H1 (cell line): ENCODE measurements at regions not wholly inside any gene's neighbourhood (a gene's known extent, or its start where the extent isn't known, plus 50 kb on each side); places are given as distances from the start of the nearest gene placed in this dataset.

Experiments
- CTCF ChIA-PET: fragments of 300-600 bp; sonication (Branson Sonifier 250); formaldehyde crosslinking; loops from one replicate; lab custom pipeline; 2021; ENCODE audit not compliant: partially characterized antibody; lab: Charles Lee
- POLR2A ChIA-PET: fragments of 300-600 bp; sonication (Branson Sonifier 250); formaldehyde crosslinking; loops from one replicate; lab custom pipeline; 2021; ENCODE audit warnings: inconsistent platforms; ENCODE audit not compliant: partially characterized antibody; lab: Charles Lee
- DNase-seq, 2 experiments: peaks; one replicate each; pipeline versions ENCODE4 v3.0.0 to v3.0.0-alpha.2; 2010 to 2022; ENCODE audit warnings: low spot score in 2 of 2, low read depth in 1 of 2, mixed read lengths in 1 of 2
- FAIRE-seq: peaks from 2 replicates; lab custom pipeline; 2011; peaks lifted over from hg19 to GRCh38; lab: Jason Lieb, UNC
- H2AFZ ChIP-seq: 2 replicates; pipeline ENCODE4 v1.8.1; 2012; ENCODE audit warnings: low read length, inconsistent platforms
- H2AK5ac ChIP-seq: 2 replicates; pipeline ENCODE4 v1.6.1; 2013; ENCODE audit warnings: low read depth, low read length
- H2BK120ac ChIP-seq: replicated peaks from 2 replicates; pipeline ENCODE3; 2013; ENCODE audit warnings: low read depth, low read length, inconsistent platforms
- H2BK12ac ChIP-seq: 2 replicates; pipeline ENCODE4 v1.6.1; 2013; ENCODE audit warnings: low read depth, low read length
- H2BK15ac ChIP-seq: 2 replicates; pipeline ENCODE4 v1.6.1; 2013; ENCODE audit warnings: low read length
- H2BK20ac ChIP-seq: 2 replicates; pipeline ENCODE4 v1.6.1; 2013; ENCODE audit warnings: low read length
- H2BK5ac ChIP-seq: 2 replicates; pipeline ENCODE4 v1.6.1; 2013; ENCODE audit warnings: low read depth, low read length
- H3K14ac ChIP-seq: 2 replicates; pipeline ENCODE4 v1.6.1; 2013; ENCODE audit warnings: inconsistent platforms; ENCODE audit not compliant: insufficient read length
- H3K18ac ChIP-seq: 2 replicates; pipeline ENCODE4 v1.6.1; 2013; ENCODE audit warnings: low read length; ENCODE audit errors: extremely low read depth
- H3K23ac ChIP-seq: 2 replicates; pipeline ENCODE4 v1.6.1; 2013; ENCODE audit warnings: inconsistent platforms; ENCODE audit not compliant: insufficient read length
- H3K23me2 ChIP-seq: 2 replicates; pipeline ENCODE4 v1.6.1; 2013; ENCODE audit warnings: low read depth, low read length
- H3K27ac ChIP-seq: 2 replicates; pipeline ENCODE4 v1.6.1; 2011; ENCODE audit warnings: low read depth, low read length, inconsistent platforms
- H3K27me3 ChIP-seq, 4 experiments: replicated peaks in 1 of 4; 1 replicate in 1 of 4; 2 replicates in 3 of 4; pipeline versions ENCODE4 v1.6.1 to v1.8.1; 2011 to 2013; ENCODE audit warnings: low read length in 3 of 4, mild to moderate bottlenecking in 3 of 4, inconsistent platforms in 2 of 4, mixed read lengths in 2 of 4, moderate library complexity in 1 of 4; ENCODE audit not compliant: control insufficient read depth in 3 of 4, insufficient read depth in 3 of 4; ENCODE audit errors: extremely low read depth in 1 of 4
- H3K36me3 ChIP-seq, 4 experiments: 2 replicates each; pipeline versions ENCODE4 v1.6.1 to v1.8.1; 2011 to 2013; ENCODE audit warnings: mild to moderate bottlenecking in 4 of 4, low read length in 3 of 4, moderate library complexity in 2 of 4, control low read depth in 1 of 4, inconsistent platforms in 1 of 4; ENCODE audit not compliant: insufficient read depth in 4 of 4, control insufficient read depth in 2 of 4
- H3K4ac ChIP-seq: replicated peaks from 2 replicates; pipeline ENCODE3; 2013; ENCODE audit warnings: low read length, low read depth, mixed read lengths, inconsistent platforms; ENCODE audit not compliant: insufficient read length
- H3K4me1 ChIP-seq, 4 experiments: replicated peaks in 1 of 4; 1 replicate in 1 of 4; 2 replicates in 3 of 4; pipeline versions ENCODE4 v1.6.1 to v1.8.1; 2011 to 2013; ENCODE audit warnings: low read length in 3 of 4, inconsistent platforms in 2 of 4, mixed read lengths in 1 of 4; ENCODE audit not compliant: insufficient read depth in 4 of 4, control insufficient read depth in 3 of 4
- H3K4me2 ChIP-seq, 2 experiments: 2 replicates each; pipeline versions ENCODE4 v1.6.1 to v1.8.1; 2011 to 2013; ENCODE audit warnings: low read depth in 2 of 2, low read length in 2 of 2, control low read depth in 1 of 2, inconsistent platforms in 1 of 2, mild to moderate bottlenecking in 1 of 2; ENCODE audit not compliant: insufficient read depth in 1 of 2
- H3K4me3 ChIP-seq, 4 experiments: fragments of 200-600, 300-600 bp in 1 of 4; sonication (generic), shearing (Covaris generic), sonication (Bioruptor Twin) in 1 of 4; 2 replicates each; pipeline versions ENCODE4 v1.5.1 to v1.8.1; 2011 to 2016; ENCODE audit warnings: low read length in 4 of 4, low read depth in 3 of 4, control low read depth in 2 of 4, inconsistent platforms in 2 of 4, mild to moderate bottlenecking in 2 of 4, mixed read lengths in 1 of 4, moderate library complexity in 1 of 4; ENCODE audit not compliant: insufficient read depth in 2 of 4; ENCODE audit errors: extremely low read depth in 1 of 4
- H3K56ac ChIP-seq: replicated peaks from 2 replicates; pipeline ENCODE3; 2013; ENCODE audit warnings: low read depth, mild to moderate bottlenecking, mixed read lengths, low read length, inconsistent platforms; ENCODE audit not compliant: insufficient read length
- H3K79me1 ChIP-seq: 2 replicates; pipeline ENCODE4 v1.6.1; 2013; ENCODE audit warnings: low read depth, low read length, control low read depth
- H3K79me2 ChIP-seq, 2 experiments: 2 replicates each; pipeline versions ENCODE4 v1.6.1 to v1.8.1; 2012 to 2013; ENCODE audit warnings: low read length in 2 of 2, mild to moderate bottlenecking in 2 of 2, inconsistent platforms in 1 of 2; ENCODE audit not compliant: insufficient read depth in 2 of 2, control insufficient read depth in 1 of 2
- H3K9ac ChIP-seq, 4 experiments: replicated peaks in 1 of 4; 1 replicate in 1 of 4; 2 replicates in 3 of 4; pipeline versions ENCODE4 v1.6.1 to v1.8.1; 2011 to 2013; ENCODE audit warnings: low read depth in 3 of 4, low read length in 3 of 4, control low read depth in 2 of 4, mild to moderate bottlenecking in 2 of 4, moderate library complexity in 2 of 4, inconsistent platforms in 1 of 4; ENCODE audit errors: extremely low read depth in 1 of 4
- H3K9me3 ChIP-seq, 2 experiments: 2 replicates each; pipeline versions ENCODE4 v1.6.1 to v1.8.1; 2012 to 2013; ENCODE audit warnings: mild to moderate bottlenecking in 2 of 2, moderate library complexity in 2 of 2, control low read depth in 1 of 2, inconsistent platforms in 1 of 2, low read depth in 1 of 2, low read length in 1 of 2, mixed read lengths in 1 of 2; ENCODE audit not compliant: insufficient read depth in 2 of 2
- H4K20me1 ChIP-seq, 2 experiments: replicated peaks in 1 of 2; 2 replicates each; pipeline versions ENCODE3 to v1.8.1; 2011 to 2013; ENCODE audit warnings: inconsistent platforms in 2 of 2, low read length in 2 of 2, mild to moderate bottlenecking in 1 of 2; ENCODE audit not compliant: insufficient read depth in 2 of 2, control insufficient read depth in 1 of 2
- H4K5ac ChIP-seq: 2 replicates; pipeline ENCODE4 v1.6.1; 2013; ENCODE audit warnings: low read length, low read depth, mixed read lengths, inconsistent platforms; ENCODE audit not compliant: insufficient read length
- H4K8ac ChIP-seq: 2 replicates; pipeline ENCODE4 v1.8.0; 2013; ENCODE audit warnings: mild to moderate bottlenecking, moderate library complexity, low read length, inconsistent platforms; ENCODE audit not compliant: insufficient read depth; ENCODE audit errors: extremely low read depth
- H4K91ac ChIP-seq: replicated peaks from 2 replicates; pipeline ENCODE3; 2013; ENCODE audit warnings: low read length, mixed read lengths, inconsistent platforms; ENCODE audit not compliant: insufficient read length
- ATF2 ChIP-seq: IDR thresholded peaks from 2 replicates; pipeline ENCODE4 v1.6.1; 2012; ENCODE audit warnings: low read length, inconsistent platforms
- CBX5 ChIP-seq: fragments of 300-800, 300-1000 bp; sonication (generic); IDR thresholded peaks from 2 replicates; pipeline ENCODE4 v1.7.1; 2016; ENCODE audit warnings: antibody characterized with exemption, low read length, low read depth
- EGR1 ChIP-seq: IDR thresholded peaks from 2 replicates; pipeline ENCODE4 v1.6.1; 2011; ENCODE audit warnings: low read depth, low read length, borderline replicate concordance
- GTF2F1 ChIP-seq: IDR thresholded peaks from 2 replicates; pipeline ENCODE4 v1.6.1; 2012; ENCODE audit warnings: low read depth, low read length, improper control_type of control experiment, borderline replicate concordance
- KDM4A ChIP-seq: IDR thresholded peaks from one replicate; pipeline ENCODE4 v1.7.1; 2012; ENCODE audit warnings: low read depth, mild to moderate bottlenecking, moderate library complexity, low read length, inconsistent platforms; ENCODE audit not compliant: severe bottlenecking
- PHF8 ChIP-seq: fragments of 200-600 bp; sonication (generic); conservative IDR thresholded peaks from 2 replicates; pipeline ENCODE4 v1.7.1; 2012; ENCODE audit warnings: low read depth, mild to moderate bottlenecking, inconsistent platforms, low read length, moderate library complexity
- POLR2A ChIP-seq, 2 experiments: IDR thresholded peaks; 1 replicate in 1 of 2; 2 replicates in 1 of 2; pipeline ENCODE4 v1.6.1; 2011; ENCODE audit warnings: low read depth in 2 of 2, low read length in 2 of 2, mild to moderate bottlenecking in 2 of 2; ENCODE audit errors: control extremely low read depth in 1 of 2
- RAD21 ChIP-seq, 2 experiments: IDR thresholded peaks in 1 of 2; conservative IDR thresholded peaks in 1 of 2; 2 replicates each; pipeline ENCODE4 v1.6.1; 2011; ENCODE audit warnings: low read depth in 2 of 2, low read length in 2 of 2, improper control_type of control experiment in 1 of 2, inconsistent platforms in 1 of 2, mild to moderate bottlenecking in 1 of 2, moderate library complexity in 1 of 2
- WGBS, 2 experiments: shearing (Covaris generic) in 1 of 2; methylation state at CpG; one replicate each; pipeline versions ENCODE4 v1.1.6 to v1.1.7; 2013 to 2015; ENCODE audit warnings: low lambda C conversion rate in 2 of 2, mixed read lengths in 2 of 2, inconsistent platforms in 1 of 2, low coverage in 1 of 2, missing lambda C conversion rate in 1 of 2; ENCODE audit not compliant: insufficient replicate concordance in 2 of 2, insufficient coverage in 1 of 2, insufficient read length in 1 of 2; ENCODE audit errors: extremely low coverage in 1 of 2, missing lambda C conversion rate in 1 of 2; 5-methylcytosine and 5-hydroxymethylcytosine counted together

GRCh38 chr1:215508311-215508710 is 58.8 kb upstream of the KCTD3 start:
- no peak overlapping the region for H2BK15ac ChIP-seq
- no peak overlapping the region for H3K23ac ChIP-seq
- no peak overlapping the region for H2BK12ac ChIP-seq
- no peaks in the 10 kb centered on the region for H3K79me2 ChIP-seq
- H4K8ac ChIP-seq, result no peak overlapping the region
- no peaks in the 10 kb centered on the region for H4K20me1 ChIP-seq
- no peak overlapping the region for H3K18ac ChIP-seq
- H3K4ac ChIP-seq, result no peak overlapping the region
- no peak overlapping the region for H3K27ac ChIP-seq
- H2BK120ac ChIP-seq, result no peak overlapping the region
- H3K4me2 ChIP-seq, result no peak overlapping the region
- no peak overlapping the region for H3K56ac ChIP-seq
- no peak overlapping the region for H2AK5ac ChIP-seq
- H3K9me3 ChIP-seq, result no peaks in the 10 kb centered on the region
- H3K9ac ChIP-seq, result no peak overlapping the region
- no peaks in the 10 kb centered on the region for H3K4me1 ChIP-seq
- 92% methylated on average over 3 of the region's 3 CpGs; no CpG with 5 or more reads in 1 of the 2 experiments for WGBS, 2 experiments
- POLR2A ChIA-PET, result no interaction called here
- no peak for DNase-seq
- no peak overlapping the region for H4K5ac ChIP-seq
- H3K4me3 ChIP-seq, result no peak overlapping the region
- no peaks in the 10 kb centered on the region for H3K79me1 ChIP-seq
- no peaks in the 10 kb centered on the region for H3K23me2 ChIP-seq
- no peak overlapping the region for H2AFZ ChIP-seq
- TF ChIP-seq ATF2 (no peak), EGR1 (no peak), PHF8 (no peak), KDM4A (no peak), CBX5 (no peak), GTF2F1 (no peak), POLR2A (IDR thresholded peaks at IDR 0.05; ENCODE audit: control extremely low read depth in 1 of 2, low read depth in 2 of 2, low read length in 2 of 2) (no peak), RAD21 (IDR thresholded peaks at IDR 0.05 in 1 of 2, conservative IDR thresholded peaks at IDR 0.05 in 1 of 2; ENCODE audit: low read depth in 2 of 2, low read length in 2 of 2) (no peak)
- TF ChIP-seq, all 59 proteins: peak for 0
- CTCF ChIA-PET, result no interaction called here
- no peak overlapping the region for H3K14ac ChIP-seq
- H2BK5ac ChIP-seq, result no peak overlapping the region
- FAIRE-seq, result no peak
- H2BK20ac ChIP-seq, result no peak overlapping the region
- no peak overlapping the region for H4K91ac ChIP-seq
- H3K36me3 ChIP-seq, result no peaks in the 10 kb centered on the region
- H3K27me3 ChIP-seq, result no peaks in the 10 kb centered on the region
